GM12865 (cell line): ENCODE measurements at regions not wholly inside any gene's neighbourhood (a gene's known extent, or its start where the extent isn't known, plus 50 kb on each side); places are given as distances from the start of the nearest gene placed in this dataset.

Experiments used
- DNase-seq: peaks from one replicate; pipeline ENCODE4 v3.0.0; 2010; ENCODE audit warnings: low read depth
- H3K4me3 ChIP-seq: 2 replicates; pipeline ENCODE4 v1.5.1; 2011; ENCODE audit warnings: mild to moderate bottlenecking, low read depth, low read length, control low read depth
- TF ChIP-seq, protein P1 (sequence below): IDR thresholded peaks from 2 replicates; pipeline ENCODE4 v1.5.1; 2011; ENCODE audit warnings: low read length, control low read depth, low read depth, inconsistent platforms; ENCODE audit not compliant: insufficient read depth; ENCODE audit errors: missing control alignments

DNA sequence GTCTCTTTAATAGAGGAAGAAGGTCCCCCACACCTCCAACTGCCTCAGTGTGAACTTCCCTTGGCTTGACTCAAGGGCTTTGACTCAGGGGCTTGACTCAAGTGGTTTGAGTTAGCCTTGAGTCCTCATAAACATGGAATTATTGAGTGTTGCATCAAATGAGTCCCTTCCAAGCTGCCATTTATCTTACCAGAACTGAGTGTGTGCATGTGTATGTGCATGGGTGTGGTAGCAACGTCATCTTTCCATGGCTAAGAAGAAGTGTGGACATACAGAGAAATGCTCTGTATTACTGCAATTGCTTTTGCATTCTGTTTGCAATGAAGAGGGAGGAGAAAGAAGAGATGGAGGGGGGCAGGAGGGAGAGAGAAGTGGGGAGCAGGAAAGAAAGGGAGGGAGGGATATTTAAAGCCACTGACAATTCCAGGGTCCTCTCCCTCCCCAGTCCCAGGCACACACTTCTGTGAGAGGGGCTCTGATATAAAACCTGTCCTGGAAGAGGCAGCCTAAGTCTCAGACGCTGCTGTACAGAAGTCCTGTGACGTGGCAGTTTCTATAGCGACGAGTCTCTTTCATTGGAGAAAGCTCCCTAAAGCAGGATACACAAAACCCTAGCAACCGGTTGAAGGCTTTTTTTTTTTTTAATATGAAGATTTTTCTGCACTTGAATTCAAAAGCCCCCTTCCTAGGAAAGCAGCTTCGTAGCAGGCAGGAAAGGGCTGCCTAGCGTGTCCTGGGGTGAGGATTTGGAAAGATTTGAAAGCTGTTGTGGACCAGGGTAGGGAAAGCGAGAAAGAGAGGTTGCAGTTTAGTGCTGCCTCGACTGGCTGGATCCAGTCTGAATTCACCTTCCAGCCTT lies 93.3 kb upstream of the MAP1B start:
- DNase-seq = no peak
- no peak overlapping the region for H3K4me3 ChIP-seq
- TF ChIP-seq, protein P1, sequence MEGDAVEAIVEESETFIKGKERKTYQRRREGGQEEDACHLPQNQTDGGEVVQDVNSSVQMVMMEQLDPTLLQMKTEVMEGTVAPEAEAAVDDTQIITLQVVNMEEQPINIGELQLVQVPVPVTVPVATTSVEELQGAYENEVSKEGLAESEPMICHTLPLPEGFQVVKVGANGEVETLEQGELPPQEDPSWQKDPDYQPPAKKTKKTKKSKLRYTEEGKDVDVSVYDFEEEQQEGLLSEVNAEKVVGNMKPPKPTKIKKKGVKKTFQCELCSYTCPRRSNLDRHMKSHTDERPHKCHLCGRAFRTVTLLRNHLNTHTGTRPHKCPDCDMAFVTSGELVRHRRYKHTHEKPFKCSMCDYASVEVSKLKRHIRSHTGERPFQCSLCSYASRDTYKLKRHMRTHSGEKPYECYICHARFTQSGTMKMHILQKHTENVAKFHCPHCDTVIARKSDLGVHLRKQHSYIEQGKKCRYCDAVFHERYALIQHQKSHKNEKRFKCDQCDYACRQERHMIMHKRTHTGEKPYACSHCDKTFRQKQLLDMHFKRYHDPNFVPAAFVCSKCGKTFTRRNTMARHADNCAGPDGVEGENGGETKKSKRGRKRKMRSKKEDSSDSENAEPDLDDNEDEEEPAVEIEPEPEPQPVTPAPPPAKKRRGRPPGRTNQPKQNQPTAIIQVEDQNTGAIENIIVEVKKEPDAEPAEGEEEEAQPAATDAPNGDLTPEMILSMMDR = no peak

DNA sequence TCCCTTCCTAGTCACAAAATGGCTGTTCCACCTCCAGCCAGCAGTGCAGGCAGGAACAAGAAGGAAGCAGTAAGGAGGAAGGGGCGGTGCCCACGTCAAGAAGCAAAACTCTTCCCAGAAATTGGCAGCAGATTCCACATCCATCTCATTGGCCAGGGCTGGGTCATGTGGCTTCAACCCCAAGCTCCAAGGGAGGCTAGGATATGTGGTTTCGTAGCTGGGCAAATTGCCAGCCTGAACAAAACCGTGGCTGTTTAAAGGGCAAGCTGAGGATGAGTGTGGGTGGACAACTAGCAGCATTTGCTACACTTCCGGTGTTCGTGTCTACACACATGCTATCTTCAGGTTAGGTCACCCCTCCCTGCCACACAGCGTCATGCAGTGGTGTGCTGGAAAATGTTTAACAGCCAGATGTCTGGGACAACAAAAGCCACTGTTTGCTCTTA lies 92.1 kb upstream of the MAP1B start:
- no peak overlapping the region for H3K4me3 ChIP-seq
- peak; percentile 29 for DNase-seq
- TF ChIP-seq, protein P1 = no peak

- no peak overlapping the region for H3K4me3 ChIP-seq
- TF ChIP-seq, protein P1 = peak; percentile 99
- DNase-seq = peak; percentile 78
These were observed 89.0 kb upstream of the MAP1B start for GRCh38 chr5:72018143-72018803.

- DNase-seq = no peak
- no peak overlapping the region for H3K4me3 ChIP-seq
- TF ChIP-seq, protein P1 = no peak
These were observed 86.9 kb upstream of the MAP1B start for GRCh38 chr5:72020161-72020983.

DNA sequence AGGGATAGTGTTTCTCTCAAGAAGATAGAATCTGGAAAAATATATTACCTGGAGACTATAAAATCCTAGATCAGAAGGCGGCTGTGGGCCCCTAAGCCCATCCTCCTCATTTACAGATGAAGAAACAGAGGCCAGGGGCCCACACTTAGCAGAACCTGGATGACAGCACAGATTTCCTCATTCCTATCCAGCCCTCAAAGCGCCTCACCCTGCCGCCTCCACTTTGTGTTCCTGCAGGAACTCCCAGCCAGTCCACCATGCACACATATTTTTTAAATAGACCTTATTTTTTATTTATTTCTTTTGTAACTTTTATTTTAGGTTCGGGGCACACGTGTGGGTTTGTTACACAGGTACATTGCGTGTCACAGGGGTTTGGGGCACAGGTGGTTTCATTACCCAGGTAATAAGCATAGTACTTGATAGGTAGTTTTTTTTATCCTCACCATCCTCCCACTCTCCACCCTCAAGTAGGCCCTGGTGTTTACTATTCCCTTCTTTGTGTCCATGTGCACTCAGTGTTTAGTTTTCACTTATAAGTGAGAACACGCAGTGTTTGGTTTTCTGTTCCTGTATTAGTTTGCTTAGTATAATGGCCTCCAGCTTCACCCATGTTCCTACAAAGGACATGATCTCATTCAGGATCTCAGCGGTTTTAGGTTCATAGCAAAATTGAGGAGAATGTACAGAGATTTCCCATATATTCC lies 85.5 kb upstream of the MAP1B start:
- no peak overlapping the region for H3K4me3 ChIP-seq
- DNase-seq = no peak
- TF ChIP-seq, protein P1 = no peak

GRCh38 chr5:72028382-72028781 lies 78.9 kb upstream of the MAP1B start:
- TF ChIP-seq, protein P1 = no peak
- no peak for DNase-seq
- no peak overlapping the region for H3K4me3 ChIP-seq
